Stimulated activated CD8-positive, alpha-beta memory T cell treated with anti-CD3 and anti-CD28 coated beads, Interleukin-2, amount 100 ng/mL, for 48 hours (primary cell): ENCODE measurements at regions not wholly inside any gene's neighbourhood (a gene's known extent, or its start where the extent isn't known, plus 50 kb on each side); places are given as distances from the start of the nearest gene placed in this dataset.
"Not testable (repeated sequence)": the region's sequence is repeated elsewhere in the genome, so short reads cannot be mapped to it uniquely, and the experiment has no call there.

Source experiments
- DNase-seq, 2 donors: peaks; one replicate each; pipeline ENCODE4 v3.0.0-alpha.2; 2020; ENCODE audit warnings: low read depth in 2 of 2

DNA sequence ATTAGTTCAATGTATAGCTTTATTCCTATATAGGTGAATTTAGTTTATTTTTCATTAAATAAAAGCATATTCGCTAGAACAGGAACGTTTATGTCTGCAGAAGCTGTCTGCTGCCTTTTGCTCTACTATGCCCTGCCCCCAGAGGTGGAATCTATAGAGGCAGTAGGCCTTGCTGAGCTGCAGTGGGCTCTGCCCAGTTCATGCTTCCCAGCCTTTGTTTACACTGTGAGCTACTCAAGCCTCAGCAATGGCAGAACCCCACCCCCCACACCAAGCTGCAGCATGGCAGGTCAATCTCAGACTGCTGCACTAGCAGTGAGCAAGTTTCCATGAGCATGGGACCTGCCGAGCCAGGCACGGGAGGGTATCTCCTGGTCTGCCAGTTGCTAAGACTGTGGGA, 473.3 kb upstream of the CCNG1 start:
- not testable (repeated sequence) for DNase-seq

DNA sequence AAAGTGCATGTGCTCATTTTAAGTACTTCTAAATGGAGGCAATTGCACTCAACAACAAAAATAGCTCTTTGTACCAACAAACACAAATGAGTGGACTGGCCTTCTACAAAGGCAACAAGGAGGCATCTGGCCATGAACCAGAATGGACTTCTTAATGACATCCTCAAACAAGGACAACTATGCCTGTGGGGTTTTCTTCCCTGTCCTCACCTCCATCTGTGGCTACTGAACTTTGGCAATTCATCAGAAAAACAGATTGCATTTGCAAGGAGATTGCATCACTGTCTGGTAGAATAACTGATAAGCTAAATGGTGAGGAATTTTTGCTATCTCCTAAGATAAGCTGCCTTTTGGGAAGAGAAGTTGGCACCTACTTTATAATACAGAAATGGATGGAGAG, 447.3 kb upstream of the CCNG1 start:
- DNase-seq, result no peak

DNA sequence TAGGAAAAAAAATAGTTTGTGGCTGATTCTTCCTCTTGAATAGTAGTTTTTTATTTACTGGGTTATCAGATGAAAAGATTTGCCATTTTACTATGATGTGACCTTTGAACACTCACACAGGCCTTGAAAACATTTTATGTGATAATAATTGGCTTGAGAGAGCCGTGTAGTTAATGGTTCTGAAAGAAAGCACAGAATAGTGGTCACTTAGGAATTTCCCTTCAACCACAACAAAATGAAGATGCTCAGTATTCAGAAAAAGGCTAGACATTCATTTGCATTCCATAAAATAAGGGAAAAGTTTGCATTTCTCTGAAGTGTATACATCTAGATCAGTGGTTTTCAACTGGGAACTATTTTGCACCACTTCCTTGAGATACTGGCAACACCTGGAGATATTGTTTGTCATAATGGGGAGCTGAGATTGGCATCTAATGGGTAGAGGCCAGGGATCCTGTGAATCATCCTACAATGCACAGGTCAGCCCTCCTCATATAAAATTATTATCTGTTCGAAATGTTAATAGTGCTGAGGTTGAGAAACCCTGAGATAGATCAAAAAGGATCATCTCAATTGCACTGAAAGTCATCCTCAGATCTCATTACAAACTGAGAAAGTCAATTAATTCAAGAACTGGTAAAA, 446.4 kb upstream of the CCNG1 start:
- DNase-seq, result no peak

- no peak for DNase-seq
These were observed 441.8 kb upstream of the CCNG1 start for GRCh38 chr5:162995568-162995967.

GRCh38 chr5:162996053-162996452, 441.3 kb upstream of the CCNG1 start:
- DNase-seq, result no peak

DNA sequence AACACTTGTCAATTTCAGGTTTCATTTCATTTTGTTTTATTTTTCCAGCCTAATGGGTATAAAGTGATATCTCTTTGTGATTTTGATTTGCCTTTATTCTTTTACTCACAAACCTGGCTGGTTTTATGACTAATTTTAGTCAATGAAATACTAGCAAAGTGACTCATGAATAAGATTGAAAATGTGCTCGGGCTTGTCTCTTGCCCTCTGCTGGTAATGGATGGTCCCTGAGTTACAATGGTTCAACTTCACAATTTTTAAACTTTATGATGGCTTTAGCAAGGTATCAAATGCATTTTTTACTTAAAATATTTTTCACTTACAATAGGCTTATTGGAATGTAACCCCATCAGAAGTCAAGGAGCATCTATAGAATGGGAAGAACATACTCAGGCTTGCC, 431.4 kb upstream of the CCNG1 start:
- no peak for DNase-seq

DNA sequence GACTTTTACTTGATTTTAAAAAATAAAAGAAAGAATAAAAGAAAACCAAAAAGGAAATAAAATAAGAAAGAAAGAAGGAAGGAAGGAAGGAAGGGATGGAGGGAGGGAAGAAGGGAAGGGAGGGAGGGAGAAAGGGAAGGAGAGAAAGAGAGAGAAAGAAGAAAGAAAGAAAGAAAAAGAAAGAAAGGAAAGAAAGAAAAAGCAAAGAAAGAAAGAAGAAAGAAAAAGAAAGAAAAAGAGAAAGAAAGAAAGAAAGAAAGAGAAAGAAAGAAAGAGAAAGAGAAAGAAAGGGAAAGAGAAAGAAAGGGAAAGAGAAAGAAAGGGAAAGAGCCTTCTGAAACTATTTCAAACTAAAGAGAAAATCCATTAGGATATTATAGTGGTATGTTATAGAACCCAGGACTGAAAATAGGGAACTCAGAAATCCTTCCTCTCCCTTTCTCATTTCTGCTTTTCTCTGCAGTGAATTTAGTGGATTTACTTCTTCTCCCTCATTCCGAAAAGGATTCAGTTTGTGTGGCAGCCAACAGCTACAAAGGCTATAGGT, 414.7 kb upstream of the CCNG1 start:
- DNase-seq, result no peak

GRCh38 chr5:163023846-163024245, 413.5 kb upstream of the CCNG1 start:
- DNase-seq, result no peak

DNA sequence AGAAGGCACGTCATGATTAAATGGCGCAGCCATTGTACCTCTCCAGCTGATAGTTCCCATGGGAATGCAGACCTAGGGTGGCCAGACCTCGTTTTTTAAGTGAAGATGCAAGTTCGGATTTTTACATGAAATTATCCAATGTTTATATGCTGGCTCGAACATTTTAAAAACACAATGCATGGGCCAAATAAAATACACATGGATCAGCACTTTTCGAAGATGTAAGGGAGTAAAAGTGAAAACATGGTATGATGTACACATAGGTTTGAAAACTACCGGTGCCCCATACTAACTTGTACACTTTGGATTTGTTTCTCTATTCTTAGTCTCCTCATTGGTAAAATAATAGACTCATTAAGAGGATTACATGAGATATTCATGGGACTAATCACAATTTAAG, 412.5 kb upstream of the CCNG1 start:
- no peak for DNase-seq

- no peak for DNase-seq
These were observed 403.7 kb upstream of the CCNG1 start for GRCh38 chr5:163033656-163034055.

DNA sequence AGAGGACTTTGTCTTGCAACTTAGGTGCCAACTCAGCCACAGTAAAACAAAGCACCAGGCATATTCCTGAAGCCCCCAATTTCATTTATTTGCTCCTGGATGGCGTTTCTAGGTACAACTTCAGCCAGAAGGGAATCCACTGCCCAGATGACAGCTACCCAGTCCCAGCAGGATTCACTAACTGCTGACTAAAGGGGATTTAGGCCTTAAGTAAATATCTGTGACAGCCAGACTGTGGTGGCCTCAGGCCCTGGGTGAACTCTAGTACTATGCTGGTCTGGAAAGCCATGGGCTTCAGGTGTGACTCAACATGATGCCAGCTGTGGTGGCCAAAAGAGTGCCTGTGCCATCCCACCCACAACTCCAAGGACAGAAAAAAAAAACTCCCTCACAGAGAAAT, 396.1 kb upstream of the CCNG1 start:
- DNase-seq, result no peak

- DNase-seq, result no peak
These were observed 357.8 kb upstream of the CCNG1 start for GRCh38 chr5:163079618-163080017.

DNA sequence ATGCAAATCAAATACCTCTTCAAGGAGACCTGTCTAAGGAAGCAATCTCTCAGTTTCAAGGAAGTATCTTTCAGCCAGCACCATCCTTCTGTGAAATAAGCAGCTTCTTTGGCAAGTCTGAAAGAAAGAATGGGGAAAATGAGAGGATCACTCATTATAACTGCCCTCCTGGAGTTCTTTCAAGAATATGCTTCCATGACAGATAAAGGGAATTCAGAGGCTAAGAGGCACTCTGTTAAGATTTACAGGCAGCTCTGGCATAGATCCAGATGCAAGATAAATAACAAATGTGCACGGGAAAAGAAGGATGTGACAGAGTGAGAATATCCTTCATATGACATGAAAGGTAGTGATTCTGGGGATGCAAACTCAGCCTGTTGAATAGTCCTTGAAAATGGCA, 348.2 kb upstream of the CCNG1 start:
- no peak for DNase-seq

DNA sequence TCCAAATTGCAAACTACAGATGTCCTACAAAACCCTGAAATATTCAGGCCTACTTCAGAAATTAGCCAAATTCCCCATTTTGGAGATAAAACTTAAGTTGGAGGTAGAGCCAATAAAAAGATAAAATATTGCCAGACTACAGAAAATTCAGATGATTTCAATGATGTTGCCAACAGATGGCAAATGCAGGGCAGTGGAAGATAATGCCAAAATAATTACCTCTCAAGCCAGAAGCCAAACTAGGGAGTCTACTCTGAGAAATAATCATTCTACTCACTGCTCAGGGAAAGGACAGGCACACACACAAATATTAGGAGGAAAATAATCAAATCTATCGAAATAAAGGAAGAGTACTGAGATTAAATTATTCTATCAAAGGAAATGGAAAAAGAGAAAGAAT, 347.5 kb upstream of the CCNG1 start:
- no peak for DNase-seq

DNA sequence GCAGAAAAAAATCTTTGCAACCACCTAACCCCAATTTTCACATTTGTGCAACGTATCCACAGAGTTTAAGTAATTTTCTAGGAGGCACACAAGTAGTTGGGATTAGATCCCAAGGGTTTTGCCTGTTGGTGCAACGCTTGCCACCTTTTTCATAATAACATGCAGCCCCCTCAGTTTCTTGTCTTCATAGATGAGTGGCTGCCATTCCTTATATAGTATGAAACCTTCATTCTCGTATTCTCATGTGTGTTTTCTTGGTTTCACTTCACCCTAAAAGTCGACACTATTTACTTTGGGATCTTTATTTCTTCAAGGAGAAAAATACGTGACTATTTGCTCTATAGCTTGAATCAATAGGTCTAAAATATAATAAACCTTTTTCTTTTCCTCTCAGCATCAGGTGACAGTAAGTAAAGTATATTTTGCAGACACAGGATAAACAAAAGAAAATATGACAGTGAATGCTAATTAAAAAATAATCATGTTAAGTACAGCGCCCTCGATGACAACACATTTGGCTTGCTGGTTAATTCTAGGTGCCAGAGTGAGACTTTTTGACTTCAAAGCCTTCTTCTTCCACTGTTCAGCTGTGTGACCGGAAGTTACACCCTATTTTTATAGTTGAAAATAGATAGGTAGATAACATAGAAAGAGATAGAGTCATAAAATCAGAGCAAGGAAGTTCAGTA, 342.8 kb upstream of the CCNG1 start:
- DNase-seq, result no peak

GRCh38 chr5:163104464-163104863, 332.9 kb upstream of the CCNG1 start:
- no peak for DNase-seq

DNA sequence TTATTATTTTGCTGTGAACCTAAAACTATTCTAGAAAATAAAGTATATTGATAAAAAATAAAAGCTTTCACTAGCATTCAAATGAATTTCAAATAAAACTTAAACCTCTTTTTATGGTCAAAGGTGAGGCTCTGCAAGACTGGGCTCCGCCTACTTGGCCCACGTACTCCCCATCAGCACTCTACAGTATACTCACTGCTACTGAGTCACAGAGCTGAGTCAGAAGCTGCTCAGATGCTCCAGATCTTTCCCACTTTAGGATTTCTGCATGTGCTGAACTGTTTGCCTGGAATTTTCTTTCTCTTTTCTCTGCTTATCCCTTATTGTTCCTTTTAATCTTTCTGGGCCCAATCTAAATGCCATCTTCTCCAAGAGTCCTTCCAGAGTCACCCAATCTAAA, 331.9 kb upstream of the CCNG1 start:
- no peak for DNase-seq

- DNase-seq, result no peak
These were observed 331.3 kb upstream of the CCNG1 start for GRCh38 chr5:163106098-163106497.

GRCh38 chr5:163108351-163108750, 329.0 kb upstream of the CCNG1 start:
- DNase-seq, result no peak

DNA sequence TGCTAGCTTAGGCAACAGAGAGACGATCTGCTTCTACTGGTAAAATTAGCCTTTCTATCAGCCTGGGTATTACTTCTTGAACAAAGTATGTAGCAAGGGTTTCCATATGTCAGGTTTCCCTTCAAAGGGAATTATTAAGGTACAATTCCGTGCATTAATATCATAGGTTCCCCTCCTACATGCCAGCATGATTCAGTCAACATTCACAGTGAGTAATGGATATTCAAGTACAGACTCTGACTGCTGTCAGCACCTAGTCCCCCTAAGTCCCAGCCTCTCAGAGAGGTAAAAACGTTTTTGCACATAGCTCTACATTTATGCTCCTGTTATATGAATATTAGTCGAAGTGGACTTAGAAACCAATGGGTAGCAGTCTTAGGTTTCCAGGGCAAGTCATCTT, 322.4 kb upstream of the CCNG1 start:
- DNase-seq, result no peak

DNA sequence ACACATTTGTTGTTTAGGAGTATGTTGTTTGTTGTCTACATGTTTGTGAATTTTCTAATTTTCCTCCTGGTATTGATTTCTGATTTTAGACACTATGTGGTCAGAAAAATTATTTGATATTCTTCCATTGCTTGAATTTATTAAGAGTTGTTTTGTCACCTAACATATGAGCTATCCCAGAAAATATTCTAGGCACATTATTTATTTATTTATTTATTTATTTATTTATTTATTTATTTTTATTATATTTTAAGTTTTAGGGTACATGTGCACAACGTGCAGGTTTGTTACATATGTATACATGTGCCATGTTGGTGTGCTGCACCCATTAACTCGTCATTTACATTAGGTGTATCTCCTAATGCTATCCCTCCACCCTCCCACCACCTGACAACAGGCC, 320.8 kb upstream of the CCNG1 start:
- DNase-seq, result not testable (repeated sequence)

DNA sequence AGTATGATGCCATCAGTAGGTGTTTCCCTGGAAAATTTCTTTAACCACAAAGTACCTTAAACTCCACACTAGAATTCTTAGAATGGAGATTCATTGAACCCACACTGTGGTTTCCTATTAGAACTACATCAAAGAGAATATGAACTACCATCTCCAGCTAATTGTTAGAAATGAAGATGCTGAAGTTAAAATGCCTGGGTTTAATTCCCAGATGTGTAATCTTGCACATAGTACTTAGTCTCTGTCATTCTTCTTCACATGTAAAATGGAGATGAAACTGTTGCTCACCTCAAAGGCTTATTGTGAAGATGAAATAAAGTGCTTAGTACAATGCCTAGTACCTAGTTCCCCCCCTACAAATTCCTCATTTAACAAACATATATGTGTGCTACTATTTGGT, 303.3 kb upstream of the CCNG1 start:
- DNase-seq, result no peak

DNA sequence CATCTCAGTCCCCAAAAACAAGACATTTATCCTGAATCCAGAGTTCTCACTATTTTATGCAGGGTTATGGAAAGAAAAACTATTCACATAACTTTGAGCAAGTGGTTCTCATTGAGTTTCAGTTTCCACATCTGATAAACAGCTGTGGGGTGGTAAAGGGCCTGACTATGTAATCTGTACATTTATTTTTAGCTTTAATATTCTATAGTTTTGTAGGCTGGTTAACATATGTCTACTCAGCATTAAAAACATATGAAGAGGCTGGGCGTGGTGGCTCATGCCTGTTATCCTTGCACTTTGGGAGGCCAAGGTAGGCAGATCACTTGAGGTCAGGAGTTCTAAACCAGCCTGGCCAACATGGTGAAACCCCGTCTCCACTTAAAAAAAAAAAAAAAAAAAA, 301.5 kb upstream of the CCNG1 start:
- no peak for DNase-seq

- DNase-seq, result no peak
These were observed 275.9 kb upstream of the CCNG1 start for GRCh38 chr5:163161512-163161911.
